GM19025 (cell line): ENCODE measurements at regions not wholly inside any gene's neighbourhood (a gene's known extent, or its start where the extent isn't known, plus 50 kb on each side); places are given as distances from the start of the nearest gene placed in this dataset.
"Not testable (repeated sequence)": the region's sequence is repeated elsewhere in the genome, so short reads cannot be mapped to it uniquely, and the experiment has no call there.

Source experiments
- ATAC-seq: cut with Tn5 transposase; IDR thresholded peaks from one replicate; pipeline ENCODE4 v1.9.1; 2021; ENCODE audit warnings: mild to moderate bottlenecking, low read depth, moderate library complexity; ENCODE audit not compliant: unreplicated experiment

GRCh38 chr18:64671293-64671692, 522.4 kb upstream of the LINC00305 start:
- not testable (repeated sequence) for ATAC-seq

- no peak for ATAC-seq
Observed at GRCh38 chr18:64668461-64668962, 519.6 kb upstream of the LINC00305 start.

DNA sequence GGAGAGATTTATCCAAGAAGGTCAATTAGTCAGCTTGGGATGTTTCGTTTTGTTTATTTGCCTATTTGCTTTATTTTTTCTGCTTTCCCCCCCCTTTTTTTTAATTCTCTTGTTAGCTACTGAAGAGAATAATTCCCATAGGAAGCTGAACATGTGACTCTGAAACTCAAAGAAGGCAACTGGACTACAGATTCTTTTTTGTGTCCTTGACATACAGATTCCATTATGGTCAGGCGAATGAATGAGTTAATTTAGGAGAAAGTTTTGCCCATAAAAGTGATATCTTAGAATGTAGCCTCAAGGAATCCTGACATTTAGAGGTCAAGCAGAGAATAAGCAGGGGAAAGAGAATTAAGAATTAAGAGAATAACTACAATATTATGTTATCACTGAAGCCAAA, 514.2 kb upstream of the LINC00305 start:
- no peak for ATAC-seq

DNA sequence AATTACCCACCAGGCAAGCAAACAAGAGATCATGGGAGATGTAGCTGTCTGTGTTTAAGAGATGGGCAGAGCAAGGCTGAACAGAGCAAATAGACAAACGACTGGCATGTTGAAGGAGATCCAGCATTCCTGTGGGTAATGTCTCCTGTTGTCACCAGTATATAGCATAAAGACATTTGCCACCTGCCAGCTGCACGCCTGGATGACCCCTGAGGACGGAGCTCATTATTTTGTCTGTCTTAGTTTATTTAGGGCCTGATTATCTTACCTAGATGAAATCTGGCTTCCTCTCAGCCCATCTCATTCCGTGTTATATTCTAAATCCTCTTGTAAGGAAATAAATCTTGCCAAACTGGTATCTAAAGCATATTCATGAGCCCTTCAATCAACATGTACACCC, 510.3 kb upstream of the LINC00305 start:
- ATAC-seq, result no peak

- ATAC-seq, result no peak
Observed at GRCh38 chr18:64653068-64653467, 504.2 kb upstream of the LINC00305 start.

DNA sequence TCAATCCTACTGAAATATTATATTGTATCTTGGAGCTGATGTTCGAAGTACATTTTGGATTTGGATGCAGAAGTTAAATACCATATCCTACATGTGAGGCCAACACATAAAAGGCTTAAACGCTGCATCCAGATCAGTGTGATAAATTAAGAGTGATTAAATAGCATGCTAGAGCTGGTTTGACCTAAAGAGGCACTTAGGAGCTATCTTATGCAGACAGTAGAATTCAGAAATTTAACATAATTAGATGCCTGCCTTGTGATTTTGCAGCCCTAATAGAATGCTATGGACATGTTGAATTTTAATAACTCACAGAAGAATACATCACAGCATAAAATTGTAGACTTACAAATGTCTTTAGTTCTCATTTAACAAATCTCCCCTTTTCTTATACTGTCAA, 501.2 kb upstream of the LINC00305 start:
- no peak for ATAC-seq

DNA sequence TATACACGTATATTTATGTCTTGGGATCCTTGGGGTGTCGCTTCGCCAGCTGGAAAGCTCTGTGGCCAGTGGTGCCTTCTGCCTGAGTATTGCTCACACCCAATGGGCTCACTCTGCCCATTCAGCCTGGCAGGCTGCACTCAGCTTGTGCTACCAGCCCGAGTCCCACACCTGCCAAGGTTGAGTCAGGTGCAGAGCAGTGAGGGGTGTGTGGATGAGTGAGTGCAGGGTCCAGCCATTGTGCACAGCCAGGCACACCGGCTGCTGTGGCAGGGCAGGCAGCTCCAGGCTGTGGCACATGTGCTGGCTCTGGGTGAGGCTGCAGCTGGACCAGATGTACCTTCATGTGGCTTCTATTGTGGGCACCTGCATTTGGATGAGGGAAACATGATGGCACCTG, 496.9 kb upstream of the LINC00305 start:
- ATAC-seq, result no peak

- ATAC-seq, result no peak
Observed at GRCh38 chr18:64639536-64639935, 490.6 kb upstream of the LINC00305 start.

GRCh38 chr18:64620971-64621560, 472.2 kb upstream of the LINC00305 start:
- ATAC-seq, result no peak

DNA sequence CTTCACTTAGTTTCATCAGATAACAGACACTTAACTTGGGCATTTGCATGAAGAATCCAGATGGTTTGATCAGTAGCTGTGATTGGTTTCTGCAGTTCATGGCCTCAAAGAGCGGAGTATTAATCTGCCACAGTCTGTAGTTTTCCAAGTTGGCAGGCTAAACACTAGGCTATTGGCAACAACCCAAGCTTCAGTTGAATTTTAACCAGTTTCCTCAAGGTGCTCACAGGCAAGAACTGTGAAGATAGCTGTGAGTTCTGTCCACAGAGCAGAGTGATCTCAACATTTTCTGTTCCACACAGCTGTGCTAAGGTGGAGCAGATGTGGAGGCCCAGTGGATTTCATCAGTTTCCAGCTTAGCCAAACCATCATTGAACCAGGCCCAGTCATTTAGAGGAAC, 469.5 kb upstream of the LINC00305 start:
- ATAC-seq, result no peak

GRCh38 chr18:64615021-64615420, 466.1 kb upstream of the LINC00305 start:
- ATAC-seq, result no peak

- ATAC-seq, result no peak
Observed at GRCh38 chr18:64614446-64614845, 465.6 kb upstream of the LINC00305 start.

GRCh38 chr18:64592246-64592645, 443.4 kb upstream of the LINC00305 start:
- ATAC-seq, result no peak

DNA sequence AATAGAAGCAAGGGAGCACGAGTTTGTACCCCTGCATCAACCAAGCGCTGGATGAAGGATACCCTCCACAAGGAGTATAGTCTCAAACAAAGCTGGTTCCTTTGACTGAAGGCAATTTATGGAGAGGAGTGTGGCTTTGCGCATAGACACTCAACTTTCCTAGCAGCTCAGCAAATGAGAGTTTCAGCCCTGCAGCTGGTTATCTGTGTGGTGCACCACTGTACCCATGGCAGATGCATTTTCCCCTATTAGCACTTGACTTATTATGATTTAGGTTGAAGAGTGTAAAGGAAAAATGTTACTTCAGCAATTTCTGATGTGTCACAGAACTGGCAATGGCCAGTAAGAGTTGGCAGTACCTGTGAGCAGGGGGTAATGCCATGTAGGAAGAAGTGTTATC, 440.1 kb upstream of the LINC00305 start:
- ATAC-seq, result no peak

DNA sequence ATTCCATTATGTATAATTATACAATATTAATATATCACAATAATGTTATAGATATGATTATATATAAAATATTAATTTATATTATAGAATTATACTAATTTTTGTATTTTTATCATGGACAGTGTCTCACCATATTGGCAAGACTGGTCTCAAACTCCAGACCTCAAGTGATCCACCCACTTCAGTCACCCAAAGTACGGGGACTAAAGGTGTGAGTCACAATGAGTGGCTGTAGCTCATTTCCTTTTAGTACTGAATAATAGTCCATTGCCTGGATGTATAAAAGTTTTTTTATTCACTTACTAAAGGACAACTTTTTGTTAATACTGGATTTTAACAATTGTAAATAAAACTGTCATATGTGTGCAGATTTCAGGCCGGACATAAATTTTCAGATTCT, 417.6 kb upstream of the LINC00305 start:
- no peak for ATAC-seq

DNA sequence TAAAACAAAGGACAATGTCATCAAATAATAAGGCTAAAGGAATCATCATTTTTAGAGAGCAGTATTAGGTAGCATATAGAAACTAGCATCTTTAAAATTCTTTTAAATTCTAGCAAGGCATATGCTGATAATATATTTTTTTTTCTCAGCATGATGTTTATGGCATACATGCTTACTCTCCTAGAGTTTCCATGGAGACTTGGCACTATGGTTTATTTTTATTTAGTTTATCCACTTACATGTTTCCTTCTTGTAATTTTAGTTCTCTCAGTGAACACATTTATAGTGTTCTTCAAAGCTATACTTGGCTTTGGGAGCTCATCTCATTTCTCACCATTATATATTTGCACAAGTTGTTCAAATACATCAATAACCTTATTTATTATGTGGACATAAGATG, 413.8 kb upstream of the LINC00305 start:
- no peak for ATAC-seq

GRCh38 chr18:64546451-64546850, 397.6 kb upstream of the LINC00305 start:
- ATAC-seq, result no peak

DNA sequence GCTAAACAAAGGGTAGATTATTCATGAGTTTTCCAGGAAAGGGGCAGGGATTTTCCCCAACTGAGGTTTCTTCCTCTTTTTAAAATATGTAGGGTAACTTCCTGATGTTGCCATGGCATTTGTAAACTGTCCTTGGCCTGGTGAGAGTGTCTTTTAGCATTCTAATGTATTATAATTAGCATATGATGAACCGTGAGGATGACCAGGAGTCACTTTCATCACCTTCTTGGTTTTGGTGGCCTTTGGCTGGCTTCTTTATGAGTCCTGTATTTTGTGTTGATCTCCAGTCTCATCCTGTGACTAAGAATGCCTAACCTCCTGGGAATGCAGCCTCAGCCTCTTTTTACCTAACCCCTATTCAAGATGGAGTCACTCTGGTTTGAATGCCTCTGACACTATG, 391.0 kb upstream of the LINC00305 start:
- ATAC-seq, result no peak

GRCh38 chr18:64528646-64529045, 379.8 kb upstream of the LINC00305 start:
- ATAC-seq, result no peak

DNA sequence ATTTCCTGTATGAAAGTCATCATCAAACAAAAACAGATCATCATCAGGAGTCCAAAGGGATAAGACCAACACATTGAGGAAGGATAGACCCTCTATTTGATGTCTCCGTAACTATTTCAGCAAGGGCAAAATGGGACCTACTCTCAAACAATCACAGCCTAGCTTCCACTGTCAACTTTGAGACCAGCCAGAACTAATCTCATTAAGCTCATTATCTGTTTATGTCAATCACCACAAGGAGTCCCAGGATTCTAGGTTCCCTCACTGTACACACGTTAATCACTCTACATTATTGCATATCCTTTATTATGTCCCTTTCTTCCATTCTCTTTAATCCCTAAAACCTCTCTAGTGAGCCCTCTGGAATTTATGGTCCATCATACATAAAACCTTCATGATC, 370.3 kb upstream of the LINC00305 start:
- no peak for ATAC-seq

DNA sequence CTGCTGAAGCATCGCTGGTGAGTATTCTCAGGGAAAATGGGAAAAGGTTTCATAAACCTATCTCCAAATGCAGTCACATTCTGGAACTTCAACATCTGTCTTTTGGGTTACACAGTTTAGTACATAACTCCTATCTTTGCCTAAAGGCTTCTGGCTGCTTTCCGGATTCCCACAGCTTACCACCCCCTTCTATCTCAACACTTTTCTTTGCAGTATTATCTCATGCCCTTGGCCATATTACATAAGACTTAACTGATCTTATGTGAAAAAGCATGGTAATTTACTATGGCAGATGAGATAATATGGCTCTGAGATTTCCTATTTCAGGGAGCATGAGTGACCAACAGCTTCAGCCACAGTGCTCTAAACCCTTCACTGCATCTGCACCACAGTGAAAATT, 369.3 kb upstream of the LINC00305 start:
- no peak for ATAC-seq

DNA sequence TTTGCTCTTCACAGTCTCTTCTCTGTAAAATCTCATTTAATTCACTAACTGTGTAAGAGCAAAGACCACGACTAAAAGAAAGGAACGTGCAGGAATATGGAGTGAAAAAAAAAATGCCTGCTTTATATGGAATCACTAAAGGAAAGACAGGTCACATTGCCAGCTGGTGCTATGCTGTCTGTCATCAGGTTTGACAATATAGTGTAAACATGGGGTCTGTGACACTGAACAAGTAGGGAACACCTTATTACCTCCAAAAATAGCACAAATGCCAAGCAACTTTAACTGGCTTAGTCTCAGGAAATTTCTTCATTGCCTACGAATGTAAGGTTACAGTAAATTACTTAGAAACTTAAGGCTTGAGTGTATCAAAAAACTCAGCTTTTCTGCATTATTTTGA, 364.5 kb upstream of the LINC00305 start:
- no peak for ATAC-seq

DNA sequence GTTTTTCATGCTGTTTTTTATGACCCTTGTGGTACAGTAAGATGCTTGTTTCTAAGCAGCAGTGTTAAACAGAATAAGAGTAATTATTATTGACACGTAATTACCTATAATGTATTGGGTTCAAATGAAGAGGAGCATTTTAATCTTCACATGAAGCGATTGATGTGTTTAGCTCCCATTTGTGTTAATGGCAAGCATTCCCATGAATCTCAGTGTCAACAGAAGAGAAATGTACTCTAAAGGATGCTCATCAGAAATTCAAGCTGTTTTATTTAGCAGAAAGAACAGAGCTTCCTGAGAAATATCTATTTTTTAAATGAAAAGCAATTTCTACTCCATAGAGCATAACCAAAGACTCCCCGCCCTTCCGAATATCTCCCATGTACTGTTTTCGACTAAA, 341.3 kb upstream of the LINC00305 start:
- no peak for ATAC-seq
